Astrocyte of the cerebellum (primary cell): ENCODE measurements at regions not wholly inside any gene's neighbourhood (a gene's known extent, or its start where the extent isn't known, plus 50 kb on each side); places are given as distances from the start of the nearest gene placed in this dataset.

ENCODE experiments used
- DNase-seq: peaks from one replicate; pipeline ENCODE4 v3.0.0-alpha.2; 2011; ENCODE audit warnings: low read depth
- H3K4me3 ChIP-seq: 2 replicates; pipeline ENCODE4 v1.5.1; 2011; ENCODE audit warnings: mild to moderate bottlenecking, low read depth, low read length, moderate library complexity
- CTCF ChIP-seq: IDR thresholded peaks from 2 replicates; pipeline ENCODE4 v1.5.1; 2012; ENCODE audit warnings: low read length, low read depth, moderate library complexity, mild to moderate bottlenecking; ENCODE audit errors: missing control alignments
- in situ Hi-C: cut with HindIII; loops from 2 replicates; pipeline ENCODE4 v1.10.0; 2017; ENCODE audit warnings: low sequenced_read_pairs

DNA sequence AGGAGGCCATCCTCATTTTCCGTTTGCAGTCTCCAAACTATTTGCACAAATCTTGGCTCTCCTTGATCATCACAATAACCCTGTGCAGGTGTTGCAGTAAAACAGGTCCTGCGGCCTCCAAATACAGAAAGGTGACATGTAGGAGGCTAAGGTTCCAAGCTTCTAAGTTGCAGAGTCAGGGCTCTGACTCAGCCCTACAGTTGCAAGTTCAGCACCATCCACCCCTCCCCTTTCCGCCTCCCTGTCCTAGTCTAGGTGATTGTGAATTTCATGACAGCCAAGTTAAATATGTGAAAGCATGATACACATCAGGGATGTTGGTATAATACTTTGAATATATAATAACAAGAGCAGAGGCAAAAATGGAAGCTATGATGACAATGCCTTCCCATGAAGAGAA lies 317.3 kb upstream of the CDH4 start:
- DNase-seq, result no peak
- no peak for TF ChIP-seq CTCF
- H3K4me3 ChIP-seq, result no peak overlapping the region
- in situ Hi-C loops, result no loop called here

DNA sequence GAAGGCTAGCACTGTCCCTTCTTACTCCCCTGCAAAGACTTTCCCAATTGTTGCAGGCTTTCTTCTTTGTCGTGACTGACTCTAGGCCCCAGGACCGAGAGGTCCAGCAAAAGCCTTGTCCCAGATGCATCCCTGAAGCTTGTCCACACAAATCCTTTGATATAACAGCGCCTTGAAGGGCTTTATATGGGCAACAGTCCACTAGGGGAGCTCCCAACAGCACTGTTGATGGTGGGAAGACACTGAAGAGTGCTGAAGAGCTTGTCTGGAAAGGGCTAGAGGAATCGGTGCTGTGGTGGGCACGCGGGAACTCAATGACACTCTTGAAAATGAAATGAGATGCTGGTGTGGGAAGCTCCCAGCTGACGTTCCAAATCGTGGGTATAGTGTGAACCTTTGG lies 316.1 kb upstream of the CDH4 start:
- no peak for DNase-seq
- no peak overlapping the region for H3K4me3 ChIP-seq
- no peak for TF ChIP-seq CTCF
- in situ Hi-C loops, result no loop called here

GRCh38 chr20:60937585-60937984 lies 314.5 kb upstream of the CDH4 start:
- no peak overlapping the region for H3K4me3 ChIP-seq
- no peak for TF ChIP-seq CTCF
- in situ Hi-C loops, result no loop called here
- no peak for DNase-seq

DNA sequence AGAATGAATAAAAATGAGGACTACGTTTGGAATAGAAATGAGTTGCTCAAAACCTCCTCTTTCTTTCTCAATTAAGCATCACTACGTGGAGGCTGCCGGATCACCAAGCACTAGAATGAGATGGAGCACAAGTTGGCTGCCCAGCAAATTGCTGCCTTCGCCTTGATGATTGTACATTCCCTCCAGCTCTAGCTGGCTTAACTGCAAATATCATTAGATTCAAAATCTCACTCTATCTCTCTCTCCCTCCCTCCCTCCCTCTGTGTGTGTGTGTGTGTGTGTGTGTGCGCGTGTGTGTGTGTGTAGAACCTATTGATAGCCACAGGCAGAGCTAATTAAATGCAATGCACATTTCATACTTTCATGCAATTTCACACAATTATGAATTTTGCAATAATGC lies 310.7 kb upstream of the CDH4 start:
- no peak for TF ChIP-seq CTCF
- no peak overlapping the region for H3K4me3 ChIP-seq
- in situ Hi-C loops, result no loop called here
- no peak for DNase-seq

GRCh38 chr20:60947819-60948218 lies 304.2 kb upstream of the CDH4 start:
- TF ChIP-seq CTCF, result no peak
- H3K4me3 ChIP-seq, result no peak overlapping the region
- no peak for DNase-seq
- in situ Hi-C loops, result no loop called here

GRCh38 chr20:60948224-60948623 lies 303.8 kb upstream of the CDH4 start:
- TF ChIP-seq CTCF, result no peak

GRCh38 chr20:60950561-60950960 lies 301.5 kb upstream of the CDH4 start:
- in situ Hi-C loops, result no loop called here
- TF ChIP-seq CTCF, result no peak
- H3K4me3 ChIP-seq, result no peak overlapping the region
- no peak for DNase-seq

More at GRCh38 chr20:60948224-60948623, 303.8 kb upstream of the CDH4 start:
- no peak overlapping the region for H3K4me3 ChIP-seq
- in situ Hi-C loops, result no loop called here
- DNase-seq, result no peak
